Esophagus squamous epithelium (tissue), 4 donors: ENCODE measurements at regions not wholly inside any gene's neighbourhood (a gene's known extent, or its start where the extent isn't known, plus 50 kb on each side); places are given as distances from the start of the nearest gene placed in this dataset.

Source experiments
- POLR2A ChIP-seq, 4 donors: fragments of 450-650 bp; IDR thresholded peaks; one replicate each; pipeline ENCODE4 v1.6.1; 2017; ENCODE audit warnings: antibody characterized with exemption in 4 of 4, mild to moderate bottlenecking in 4 of 4, moderate library complexity in 3 of 4
- TF ChIP-seq, protein P1 (sequence below), 6 experiments: fragments of 450-650 bp in 4 of 6; fragments of 200-600 bp in 2 of 6; sonication (generic) in 2 of 6; IDR thresholded peaks; one replicate each; pipeline ENCODE4 v1.5.1; 2016 to 2019; ENCODE audit warnings: antibody characterized with exemption in 6 of 6, mild to moderate bottlenecking in 4 of 6, moderate library complexity in 4 of 6

- TF ChIP-seq, protein P1, sequence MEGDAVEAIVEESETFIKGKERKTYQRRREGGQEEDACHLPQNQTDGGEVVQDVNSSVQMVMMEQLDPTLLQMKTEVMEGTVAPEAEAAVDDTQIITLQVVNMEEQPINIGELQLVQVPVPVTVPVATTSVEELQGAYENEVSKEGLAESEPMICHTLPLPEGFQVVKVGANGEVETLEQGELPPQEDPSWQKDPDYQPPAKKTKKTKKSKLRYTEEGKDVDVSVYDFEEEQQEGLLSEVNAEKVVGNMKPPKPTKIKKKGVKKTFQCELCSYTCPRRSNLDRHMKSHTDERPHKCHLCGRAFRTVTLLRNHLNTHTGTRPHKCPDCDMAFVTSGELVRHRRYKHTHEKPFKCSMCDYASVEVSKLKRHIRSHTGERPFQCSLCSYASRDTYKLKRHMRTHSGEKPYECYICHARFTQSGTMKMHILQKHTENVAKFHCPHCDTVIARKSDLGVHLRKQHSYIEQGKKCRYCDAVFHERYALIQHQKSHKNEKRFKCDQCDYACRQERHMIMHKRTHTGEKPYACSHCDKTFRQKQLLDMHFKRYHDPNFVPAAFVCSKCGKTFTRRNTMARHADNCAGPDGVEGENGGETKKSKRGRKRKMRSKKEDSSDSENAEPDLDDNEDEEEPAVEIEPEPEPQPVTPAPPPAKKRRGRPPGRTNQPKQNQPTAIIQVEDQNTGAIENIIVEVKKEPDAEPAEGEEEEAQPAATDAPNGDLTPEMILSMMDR (IDR thresholded peaks at IDR 0.05) = no peak
- TF ChIP-seq POLR2A (IDR thresholded peaks at IDR 0.05) = no peak
Measured at GRCh38 chr3:30189900-30190299, 416.5 kb upstream of the TGFBR2 start.
